ENCODE measurements at regions not wholly inside any gene's neighbourhood (a gene's known extent, or its start where the extent isn't known, plus 50 kb on each side); places are given as distances from the start of the nearest gene placed in this dataset.
"Not testable (repeated sequence)": the region's sequence is repeated elsewhere in the genome, so short reads cannot be mapped to it uniquely, and the experiment has no call there.

GRCh38 chr12:114500775-114501473 is 95.0 kb upstream of the TBX5 start:
- no peak for DNase-seq

- no peak for DNase-seq
These were observed 94.2 kb upstream of the TBX5 start for GRCh38 chr12:114500131-114500530.

GRCh38 chr12:114499338-114499737 is 93.4 kb upstream of the TBX5 start:
- no peak for DNase-seq

DNA sequence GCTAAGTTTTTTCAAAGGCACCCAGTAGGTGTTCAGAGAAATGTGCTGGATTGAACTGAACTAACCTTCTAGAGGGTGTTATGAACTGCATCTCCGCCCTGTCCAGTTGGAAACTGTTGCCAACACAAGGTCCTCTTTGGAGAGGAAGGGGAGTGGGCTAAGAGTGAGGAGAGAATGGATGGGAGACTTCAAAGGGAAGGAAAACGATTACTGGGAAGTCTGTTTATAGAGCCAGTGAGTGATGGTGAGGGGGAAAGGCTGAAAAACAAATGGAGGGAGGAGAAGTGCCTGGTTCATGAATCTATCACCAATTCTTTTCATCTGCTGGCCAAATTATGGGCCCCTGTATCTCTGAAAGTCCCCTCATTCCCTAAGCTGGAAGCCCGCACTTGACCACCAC is 86.0 kb upstream of the TBX5 start:
- DNase-seq: no peak

GRCh38 chr12:114484822-114485459 is 79.0 kb upstream of the TBX5 start:
- not testable (repeated sequence) for DNase-seq

GRCh38 chr12:114483996-114484395 is 78.1 kb upstream of the TBX5 start:
- DNase-seq: no peak

DNA sequence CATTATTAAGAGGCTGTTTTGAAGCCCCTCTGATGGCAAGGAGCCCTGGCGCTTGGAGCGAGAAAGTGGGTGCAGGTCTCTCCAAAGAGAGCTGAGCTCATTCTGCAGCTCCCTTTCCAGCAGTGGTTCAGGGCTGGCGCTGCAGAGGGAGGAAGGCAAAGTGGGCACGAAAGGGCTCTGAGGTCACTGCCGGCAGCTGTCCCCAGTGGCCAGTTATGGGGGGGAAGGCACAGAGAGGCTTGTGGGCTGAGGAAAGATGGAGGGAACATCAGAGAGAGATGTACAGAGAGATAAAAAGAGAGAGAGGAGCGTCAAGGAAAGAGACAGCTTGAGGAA is 75.2 kb upstream of the TBX5 start:
- DNase-seq: peak; percentile 29

DNA sequence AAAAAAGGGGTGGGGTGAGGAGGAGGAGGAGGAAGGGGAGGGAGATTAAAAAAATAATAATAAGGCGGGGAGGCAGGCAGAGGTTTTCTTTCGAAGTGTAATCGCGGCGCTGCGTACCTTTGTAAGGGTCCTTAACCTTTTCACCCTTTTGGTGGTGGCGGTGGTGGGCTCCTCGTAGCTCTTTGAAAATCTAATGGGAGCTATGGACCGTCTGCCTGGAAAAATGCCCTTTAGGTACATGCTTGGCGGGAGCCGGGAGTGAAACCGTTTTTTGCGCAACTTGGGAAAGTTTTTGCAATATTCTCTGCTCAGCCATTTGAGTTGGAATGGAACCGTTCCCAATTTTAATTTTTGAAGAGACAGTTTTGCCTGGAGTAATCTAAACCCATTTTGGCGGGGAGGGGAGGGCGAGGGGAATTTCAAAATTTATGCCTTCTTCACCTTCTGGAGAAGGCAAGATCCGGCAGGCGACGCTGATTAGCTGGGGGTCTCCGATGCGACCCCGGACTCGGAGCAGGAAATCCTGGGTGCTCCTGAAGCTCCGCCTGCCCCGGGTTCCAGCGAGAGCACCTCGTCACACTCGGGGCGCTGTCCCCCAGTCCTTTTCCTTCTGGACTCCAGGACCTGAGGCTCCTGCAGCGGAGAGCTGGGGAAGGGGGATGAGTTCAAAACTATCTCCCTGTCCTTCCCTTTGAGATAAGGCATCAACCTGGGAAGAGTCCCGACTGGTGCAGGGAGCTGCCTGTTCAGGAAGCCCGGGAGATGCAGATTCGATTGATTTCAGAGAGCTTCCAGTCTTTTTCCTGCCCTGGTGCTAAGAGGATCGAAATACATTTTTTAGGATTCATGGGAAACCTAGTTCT is 74.6 kb upstream of the TBX5 start:
- no peak for DNase-seq

- DNase-seq: no peak
These were observed 73.9 kb upstream of the TBX5 start for GRCh38 chr12:114479831-114480230.

GRCh38 chr12:114478865-114479264 is 72.9 kb upstream of the TBX5 start:
- no peak for DNase-seq

- DNase-seq: no peak
These were observed 72.0 kb upstream of the TBX5 start for GRCh38 chr12:114477989-114478395.

- DNase-seq: peak; percentile 56
These were observed 70.2 kb upstream of the TBX5 start for GRCh38 chr12:114476159-114476558.

DNA sequence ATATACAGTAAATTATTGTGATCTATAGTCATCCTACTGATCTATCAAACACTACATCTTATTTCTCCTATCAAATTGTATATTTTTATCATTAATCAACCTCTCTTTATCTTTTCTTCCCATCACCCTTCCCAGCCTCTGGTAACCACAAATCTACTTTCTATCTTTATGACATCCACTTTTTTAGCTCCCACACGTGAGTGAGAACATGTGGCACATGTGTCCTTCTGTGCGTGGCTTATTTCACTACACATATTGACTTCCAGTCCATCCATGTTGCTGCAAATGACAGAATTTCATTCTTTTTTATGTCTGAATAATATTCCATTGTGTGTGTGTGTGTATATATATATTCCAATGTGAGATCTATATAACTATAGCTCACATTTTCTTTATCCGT is 67.8 kb upstream of the TBX5 start:
- no peak for DNase-seq

- DNase-seq: no peak
These were observed 67.1 kb upstream of the TBX5 start for GRCh38 chr12:114473018-114473417.

- no peak for DNase-seq
These were observed 51.7 kb upstream of the TBX5 start for GRCh38 chr12:114457620-114458019.
